GM23338 (cell line): ENCODE measurements at regions not wholly inside any gene's neighbourhood (a gene's known extent, or its start where the extent isn't known, plus 50 kb on each side); places are given as distances from the start of the nearest gene placed in this dataset.

Experiments
- ATAC-seq: fragments of 200-7000 bp; cut with Tn5 transposase; 3 replicates; pipeline ENCODE4 v1.9.1; 2020
- DNase-seq: peaks from one replicate; pipeline ENCODE4 v3.0.0-alpha.2; 2015; ENCODE audit warnings: low spot score
- H2AFZ ChIP-seq: fragments of 200-600 bp; sonication (generic); 2 replicates; pipeline ENCODE4 v1.8.0; 2016; ENCODE audit warnings: antibody characterized with exemption, mild to moderate bottlenecking, moderate library complexity
- H3F3A ChIP-seq: fragments of 200-600 bp; sonication (generic); replicated peaks from 2 replicates; pipeline ENCODE4 v1.8.0; 2017; ENCODE audit warnings: antibody characterized with exemption, mixed run types, low read depth
- H3K27ac ChIP-seq: fragments of 200-600 bp; sonication (generic); 2 replicates; pipeline ENCODE4 v1.6.1; 2016; ENCODE audit warnings: low read depth
- H3K27me3 ChIP-seq: fragments of 200-600 bp; sonication (generic); 2 replicates; pipeline ENCODE4 v1.8.0; 2016; ENCODE audit warnings: mild to moderate bottlenecking, mixed run types, moderate library complexity; ENCODE audit not compliant: insufficient read depth
- H3K36me3 ChIP-seq: fragments of 200-600 bp; sonication (generic); 2 replicates; pipeline ENCODE4 v1.8.0; 2016; ENCODE audit warnings: mild to moderate bottlenecking; ENCODE audit not compliant: insufficient read depth
- H3K4me1 ChIP-seq: fragments of 200-600 bp; sonication (generic); 2 replicates; pipeline ENCODE4 v1.8.0; 2016; ENCODE audit warnings: mild to moderate bottlenecking, moderate library complexity; ENCODE audit not compliant: insufficient read depth
- H3K4me2 ChIP-seq: fragments of 200-600 bp; sonication (generic); 2 replicates; pipeline ENCODE4 v1.7.1; 2017; ENCODE audit warnings: mixed run types
- H3K4me3 ChIP-seq: fragments of 200-600 bp; sonication (generic); 2 replicates; pipeline ENCODE4 v1.6.1; 2016; ENCODE audit warnings: mixed run types
- H3K79me2 ChIP-seq: fragments of 200-600 bp; sonication (generic); replicated peaks from 2 replicates; pipeline ENCODE4 v1.8.0; 2017; ENCODE audit warnings: mild to moderate bottlenecking; ENCODE audit not compliant: insufficient read depth
- H3K9me2 ChIP-seq: fragments of 200-600 bp; sonication (generic); 2 replicates; pipeline ENCODE4 v1.8.0; 2017; ENCODE audit not compliant: insufficient read depth
- H4K20me1 ChIP-seq: fragments of 200-600 bp; sonication (generic); replicated peaks from 2 replicates; pipeline ENCODE4 v1.8.0; 2017; ENCODE audit warnings: mild to moderate bottlenecking; ENCODE audit not compliant: insufficient read depth
- H3K27ac Mint-ChIP-seq: 2 replicates; pipeline ENCODE4 v1.8.0; 2020; ENCODE audit warnings: inconsistent platforms, mild to moderate bottlenecking, moderate library complexity, mixed read lengths
- H3K27me3 Mint-ChIP-seq: 3 replicates; pipeline ENCODE4 v1.8.0; 2022; ENCODE audit warnings: low read depth, mild to moderate bottlenecking, moderate library complexity, mixed read lengths, inconsistent platforms; ENCODE audit not compliant: insufficient read depth, poor library complexity
- H3K36me3 Mint-ChIP-seq: 3 replicates; pipeline ENCODE4 v1.8.0; 2021; ENCODE audit warnings: low read depth, mild to moderate bottlenecking, inconsistent platforms, moderate library complexity, mixed read lengths
- H3K4me1 Mint-ChIP-seq: 3 replicates; pipeline ENCODE4 v1.8.0; 2020; ENCODE audit warnings: mild to moderate bottlenecking, inconsistent platforms, mixed read lengths
- H3K4me3 Mint-ChIP-seq: 3 replicates; pipeline ENCODE4 v1.8.0; 2021; ENCODE audit warnings: moderate library complexity, mild to moderate bottlenecking, inconsistent platforms, mixed read lengths
- H3K9me3 Mint-ChIP-seq: 3 replicates; pipeline ENCODE4 v1.8.0; 2020; ENCODE audit warnings: moderate library complexity, mild to moderate bottlenecking, inconsistent platforms, mixed read lengths
- CREB1 ChIP-seq: fragments of 250-450 bp; sonication (Bioruptor Pico); IDR thresholded peaks from 2 replicates; pipeline ENCODE4 v1.5.0; 2020; ENCODE audit warnings: low read depth, mild to moderate bottlenecking, moderate library complexity
- CTCF ChIP-seq, 2 experiments: fragments of 200-600 bp in 1 of 2; sonication (generic) in 1 of 2; conservative IDR thresholded peaks; 2 replicates each; pipeline versions ENCODE4 v1.5.1 to v1.6.1; 2016 to 2017; ENCODE audit warnings: antibody characterized with exemption in 2 of 2, low read depth in 2 of 2, mild to moderate bottlenecking in 2 of 2, moderate library complexity in 1 of 2
- ETS1 ChIP-seq: IDR thresholded peaks from 2 replicates; pipeline ENCODE4 v1.6.1; 2016; ENCODE audit warnings: antibody characterized with exemption
- EZH2 ChIP-seq: fragments of 200-600 bp; sonication (generic); IDR thresholded peaks from one replicate; pipeline ENCODE4 v1.8.0; 2017; ENCODE audit warnings: antibody characterized with exemption, mild to moderate bottlenecking, low read depth; ENCODE audit not compliant: unreplicated experiment
- EZH2phosphoT487 ChIP-seq: fragments of 200-600 bp; sonication (generic); IDR thresholded peaks from one replicate; pipeline ENCODE4 v1.8.1; 2018; ENCODE audit warnings: antibody characterized with exemption; ENCODE audit not compliant: unreplicated experiment
- JUNB ChIP-seq: IDR thresholded peaks from one replicate; pipeline ENCODE4 v1.6.1; 2016; ENCODE audit warnings: antibody characterized with exemption; ENCODE audit not compliant: unreplicated experiment
- NANOG ChIP-seq: IDR thresholded peaks from 2 replicates; pipeline ENCODE4 v1.6.1; 2016; ENCODE audit warnings: antibody characterized with exemption, borderline replicate concordance
- POLR2AphosphoS5 ChIP-seq: IDR thresholded peaks from 2 replicates; pipeline ENCODE4 v1.6.1; 2016; ENCODE audit warnings: antibody characterized with exemption, low read depth
- REST ChIP-seq: IDR thresholded peaks from one replicate; pipeline ENCODE4 v1.6.1; 2018; ENCODE audit warnings: antibody characterized with exemption; ENCODE audit not compliant: unreplicated experiment
- STAT1 ChIP-seq: IDR thresholded peaks from one replicate; pipeline ENCODE4 v1.6.1; 2016; ENCODE audit warnings: antibody characterized with exemption; ENCODE audit not compliant: unreplicated experiment
- ZNF114 ChIP-seq: fragments of 250-450 bp; sonication (Bioruptor Pico); IDR thresholded peaks from 2 replicates; pipeline ENCODE4 v1.5.0; 2020; ENCODE audit warnings: mild to moderate bottlenecking, moderate library complexity
- ZNF331 ChIP-seq: fragments of 250-450 bp; sonication (Bioruptor Pico); IDR thresholded peaks from 2 replicates; pipeline ENCODE4 v1.5.0; 2020; ENCODE audit warnings: low read depth, mild to moderate bottlenecking, moderate library complexity
- ZNF462 ChIP-seq: fragments of 250-450 bp; sonication (Bioruptor Pico); IDR thresholded peaks from 2 replicates; pipeline ENCODE4 v1.5.0; 2020; ENCODE audit warnings: mild to moderate bottlenecking, moderate library complexity

GRCh38 chr2:219772697-219773096 is 145.3 kb downstream of the SLC4A3 start:
- Mint-ChIP-seq H3K27ac (no peak overlapping the region), H3K4me1 (no peaks in the 10 kb centered on the region), H3K36me3 (no peaks in the 10 kb centered on the region), H3K9me3 (no peaks in the 10 kb centered on the region; the same call in 2 of the 3 replicates), H3K27me3 (peaks cover 2% of the 10 kb centered on the region), H3K4me3 (no peak overlapping the region)
- ATAC-seq (no peak), DNase-seq (no peak)
- H3K4me2 ChIP-seq = no peak overlapping the region
- H3K36me3 ChIP-seq = no peaks in the 10 kb centered on the region
- no peaks in the 10 kb centered on the region for H3K79me2 ChIP-seq
- H3K4me1 ChIP-seq = no peaks in the 10 kb centered on the region
- no peaks in the 10 kb centered on the region for H3F3A ChIP-seq
- H2AFZ ChIP-seq = no peak overlapping the region
- no peaks in the 10 kb centered on the region for H3K27me3 ChIP-seq
- no peak overlapping the region for H3K4me3 ChIP-seq
- no peaks in the 10 kb centered on the region for H4K20me1 ChIP-seq
- no peaks in the 10 kb centered on the region for H3K9me2 ChIP-seq
- no peak for TF ChIP-seq JUNB
- no peak for TF ChIP-seq ZNF331
- no peak for TF ChIP-seq CREB1 (CRISPR knock-in tag)
- TF ChIP-seq STAT1 = no peak
- no peak for TF ChIP-seq POLR2AphosphoS5
- TF ChIP-seq EZH2phosphoT487 = no peak
- no peak for TF ChIP-seq ETS1
- TF ChIP-seq CTCF (conservative IDR thresholded peaks at IDR 0.05; ENCODE audit: low read depth in 2 of 2) = no peak
- TF ChIP-seq EZH2 = no peak
- no peak for TF ChIP-seq NANOG
- no peak for TF ChIP-seq ZNF114 (CRISPR knock-in tag)
- TF ChIP-seq REST = no peak
- TF ChIP-seq ZNF462 (CRISPR knock-in tag) = no peak
- H3K27ac ChIP-seq = no peak overlapping the region
